VCaP (cell line): ENCODE measurements at regions not wholly inside any gene's neighbourhood (a gene's known extent, or its start where the extent isn't known, plus 50 kb on each side); places are given as distances from the start of the nearest gene placed in this dataset.
A peak's percentile ranks its signal among the peaks of the same experiment; 100 is the strongest.

ENCODE experiments used
- H3K27ac ChIP-seq: fragments of 450-650 bp; 2 replicates; pipeline ENCODE4 v1.5.1; 2017
- TF ChIP-seq, protein P1 (sequence below): fragments of 450-650 bp; conservative IDR thresholded peaks from 2 replicates; pipeline ENCODE4 v1.5.1; 2017; ENCODE audit warnings: mild to moderate bottlenecking, moderate library complexity

DNA sequence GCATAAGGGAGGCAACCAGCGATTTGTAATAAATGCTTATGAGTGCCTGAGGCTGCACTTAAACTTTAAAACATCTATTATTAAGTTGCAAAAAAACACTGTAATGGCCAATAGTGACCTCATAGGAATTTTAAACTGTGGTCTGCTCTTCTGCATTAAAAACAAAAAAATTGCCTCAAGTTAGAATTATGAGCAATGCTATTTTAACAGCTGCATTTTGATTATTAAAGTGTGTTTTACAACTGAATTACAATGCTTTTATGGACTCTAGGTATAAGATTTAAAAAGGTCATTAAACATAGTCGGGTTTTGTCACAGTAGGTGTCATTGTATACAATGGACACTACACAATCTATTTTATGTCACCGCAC is 528.7 kb upstream of the FANCL start:
- TF ChIP-seq, protein P1, sequence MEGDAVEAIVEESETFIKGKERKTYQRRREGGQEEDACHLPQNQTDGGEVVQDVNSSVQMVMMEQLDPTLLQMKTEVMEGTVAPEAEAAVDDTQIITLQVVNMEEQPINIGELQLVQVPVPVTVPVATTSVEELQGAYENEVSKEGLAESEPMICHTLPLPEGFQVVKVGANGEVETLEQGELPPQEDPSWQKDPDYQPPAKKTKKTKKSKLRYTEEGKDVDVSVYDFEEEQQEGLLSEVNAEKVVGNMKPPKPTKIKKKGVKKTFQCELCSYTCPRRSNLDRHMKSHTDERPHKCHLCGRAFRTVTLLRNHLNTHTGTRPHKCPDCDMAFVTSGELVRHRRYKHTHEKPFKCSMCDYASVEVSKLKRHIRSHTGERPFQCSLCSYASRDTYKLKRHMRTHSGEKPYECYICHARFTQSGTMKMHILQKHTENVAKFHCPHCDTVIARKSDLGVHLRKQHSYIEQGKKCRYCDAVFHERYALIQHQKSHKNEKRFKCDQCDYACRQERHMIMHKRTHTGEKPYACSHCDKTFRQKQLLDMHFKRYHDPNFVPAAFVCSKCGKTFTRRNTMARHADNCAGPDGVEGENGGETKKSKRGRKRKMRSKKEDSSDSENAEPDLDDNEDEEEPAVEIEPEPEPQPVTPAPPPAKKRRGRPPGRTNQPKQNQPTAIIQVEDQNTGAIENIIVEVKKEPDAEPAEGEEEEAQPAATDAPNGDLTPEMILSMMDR: no peak; the same call in 1 of the 2 replicates
- H3K27ac ChIP-seq: no peak overlapping the region

DNA sequence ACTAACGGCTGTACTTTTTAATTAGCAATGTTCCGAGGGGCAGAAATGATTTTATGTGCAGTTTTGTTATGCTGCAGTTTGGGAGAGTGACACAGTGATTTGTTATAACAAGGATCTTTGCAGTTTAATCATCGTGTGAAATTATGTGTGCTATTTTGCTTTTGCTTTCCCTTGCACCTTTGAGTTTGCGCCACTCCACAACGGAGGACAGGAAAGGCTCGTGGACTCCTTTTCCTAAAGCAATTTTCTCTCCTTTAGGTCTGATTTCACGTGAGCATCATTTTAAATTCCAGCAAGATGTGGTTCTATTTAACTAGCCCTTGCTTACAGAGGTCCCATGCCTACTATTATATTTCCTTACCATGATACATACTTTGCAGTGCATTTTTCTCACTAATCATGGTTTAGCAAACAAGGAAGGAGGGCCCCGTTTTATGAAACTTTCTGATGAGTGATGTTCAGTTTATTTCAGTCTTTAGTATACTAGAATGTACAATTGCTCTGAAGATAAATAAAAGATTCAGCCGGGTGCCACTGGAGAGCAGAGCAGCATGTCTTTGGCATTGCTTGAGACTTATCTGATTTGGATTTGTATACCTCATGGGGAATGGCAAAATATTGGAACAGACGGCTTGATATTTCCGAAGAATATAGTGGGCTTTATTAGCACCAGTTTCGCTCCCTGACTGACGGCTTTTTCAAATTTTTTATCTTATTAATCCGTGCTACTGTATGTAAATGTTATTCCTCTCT is 528.2 kb upstream of the FANCL start:
- no peak overlapping the region for H3K27ac ChIP-seq
- TF ChIP-seq, protein P1: peak; percentile 56

DNA sequence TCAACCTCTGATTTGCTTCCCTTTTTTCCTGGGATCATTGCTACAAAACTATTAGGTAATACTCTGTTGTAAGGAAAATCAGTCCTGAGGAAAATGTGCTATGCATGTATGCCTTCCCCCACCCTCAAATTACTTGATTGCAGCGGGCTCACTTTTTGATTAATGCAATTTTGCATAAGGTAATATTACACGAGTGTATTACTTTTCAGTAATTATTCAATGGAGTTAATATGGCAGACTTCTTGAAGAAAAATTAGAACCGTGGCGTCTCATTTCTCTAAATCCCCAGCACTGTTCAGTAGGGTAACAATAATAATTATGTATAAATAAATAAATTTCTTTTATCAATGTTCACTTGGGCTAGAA is 527.6 kb upstream of the FANCL start:
- TF ChIP-seq, protein P1: no peak

DNA sequence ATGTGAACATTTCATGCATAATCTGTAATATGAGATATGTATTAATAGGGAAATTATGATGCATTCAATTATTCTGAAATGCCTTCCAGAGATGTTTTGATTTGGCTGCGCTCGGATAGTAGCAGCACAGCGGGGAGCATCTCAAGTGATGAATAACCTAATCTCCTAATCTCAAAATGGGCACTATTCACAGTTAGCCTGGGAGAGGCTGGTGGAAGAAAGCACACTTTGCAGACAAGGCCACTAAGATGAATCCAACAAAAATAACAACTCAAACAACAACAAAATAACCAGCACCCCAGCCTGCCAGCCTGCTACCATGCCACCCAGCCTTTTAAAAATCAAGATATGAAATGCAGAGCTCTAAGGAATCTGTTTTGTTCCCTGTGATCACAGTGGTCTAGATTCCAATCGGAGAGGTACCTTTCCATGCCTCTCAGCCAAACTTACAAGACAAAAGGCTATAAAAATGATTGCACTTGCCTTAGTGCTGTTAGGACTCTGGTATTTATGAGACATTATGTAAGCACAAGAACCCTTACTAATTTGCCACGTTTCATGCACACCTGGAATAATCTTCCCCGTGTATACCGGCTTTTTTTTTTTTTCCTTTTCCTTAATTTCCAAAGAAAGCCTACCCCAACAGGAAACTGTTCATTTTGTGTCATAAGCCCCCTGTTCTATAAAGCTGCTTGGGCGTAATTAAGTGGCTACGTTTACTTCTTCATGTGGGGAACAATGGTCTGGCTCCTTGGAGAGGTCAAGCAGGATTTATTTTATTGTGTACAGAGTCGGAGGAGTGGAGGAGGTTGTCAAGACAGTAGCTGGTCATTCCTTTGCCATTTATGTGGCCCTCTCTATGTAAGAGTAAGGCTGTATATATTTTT is 526.9 kb upstream of the FANCL start:
- H3K27ac ChIP-seq: 0 out of 2 replicates have a peak overlapping the region, but pooled peaks have one; percentile 7
- TF ChIP-seq, protein P1: no peak

More for the DNA sequence above, 527.6 kb upstream of the FANCL start:
- no peak overlapping the region for H3K27ac ChIP-seq

DNA sequence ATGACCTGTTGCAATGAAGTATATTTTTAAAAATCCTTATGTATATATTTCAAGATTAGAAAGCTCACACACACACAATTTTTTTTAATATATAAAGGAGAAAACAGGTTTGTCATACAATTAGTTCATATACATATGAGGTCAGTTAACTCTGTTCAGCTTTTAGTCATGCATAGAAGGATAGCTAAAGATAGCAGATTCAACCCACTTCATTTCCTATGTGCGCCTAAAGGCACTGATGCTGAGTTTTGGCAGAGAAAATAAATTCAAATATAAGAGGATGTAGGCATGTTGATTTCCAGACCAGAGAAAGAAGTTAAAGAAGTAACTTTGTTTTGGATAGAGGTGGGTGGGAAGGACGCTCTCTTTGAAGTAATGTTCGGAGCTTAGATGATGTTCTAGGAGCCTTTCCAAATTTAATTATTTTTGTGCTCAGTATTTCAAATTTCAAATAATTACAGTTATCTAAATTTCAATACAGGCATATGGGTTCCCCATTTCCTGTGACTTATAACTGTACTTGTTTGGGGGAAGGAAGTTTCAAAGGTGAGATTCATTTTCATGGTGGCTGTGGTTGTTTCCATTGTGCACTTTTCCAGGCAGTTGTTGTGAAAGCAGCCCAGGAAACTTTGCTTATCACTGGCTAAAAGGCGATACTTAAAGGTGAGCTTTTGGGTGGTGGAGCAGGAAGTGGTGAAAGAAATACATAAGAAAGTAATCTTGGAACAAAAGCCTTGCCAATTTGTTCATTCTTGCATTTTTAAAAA is 523.4 kb upstream of the FANCL start:
- H3K27ac ChIP-seq: no peak overlapping the region
- TF ChIP-seq, protein P1: no peak

DNA sequence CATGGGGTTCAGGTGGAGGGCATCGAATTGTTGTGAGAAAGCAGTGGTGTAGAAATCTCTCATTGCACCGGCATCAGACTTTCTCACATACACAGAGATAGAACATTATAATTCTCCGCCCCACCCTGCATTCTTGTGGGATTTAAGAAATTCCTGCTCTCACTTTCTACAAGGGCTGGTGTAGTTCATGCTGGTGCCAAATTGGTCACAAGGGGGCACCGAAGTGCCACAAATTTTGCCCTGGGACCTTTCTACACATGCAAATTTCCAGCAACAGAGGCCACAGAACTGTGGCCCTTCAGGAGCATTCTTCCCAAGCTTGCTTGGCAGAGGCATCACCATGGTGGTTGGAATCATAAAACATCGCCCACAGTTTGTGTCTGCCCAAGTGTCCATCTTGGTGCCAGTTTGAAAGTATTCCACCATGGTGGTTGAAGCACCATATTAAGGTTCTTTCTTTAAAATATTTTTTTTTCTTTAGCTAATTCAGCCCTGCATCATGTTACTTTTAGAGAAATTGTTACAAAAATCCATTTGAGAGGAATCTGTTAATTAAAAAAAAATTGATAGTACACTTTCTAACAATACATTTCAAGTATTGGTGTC is 521.2 kb upstream of the FANCL start:
- no peak overlapping the region for H3K27ac ChIP-seq
- TF ChIP-seq, protein P1: peak; percentile 81
